ENCODE measurements at regions not wholly inside any gene's neighbourhood (a gene's known extent, or its start where the extent isn't known, plus 50 kb on each side); places are given as distances from the start of the nearest gene placed in this dataset.

- no peak for DNase-seq
Measured at GRCh38 chr18:71865888-71866287, 678.3 kb downstream of the CBLN2 start.

- no peak for DNase-seq
Measured at GRCh38 chr18:71850602-71851001, 693.5 kb downstream of the CBLN2 start.

- DNase-seq, result no peak
Measured at GRCh38 chr18:71849407-71849806, 694.7 kb downstream of the CBLN2 start.

GRCh38 chr18:71846716-71847115 is 697.4 kb downstream of the CBLN2 start:
- DNase-seq, result no peak

GRCh38 chr18:71844814-71845213 is 699.3 kb downstream of the CBLN2 start:
- no peak for DNase-seq

- no peak for DNase-seq
Measured at GRCh38 chr18:71842666-71843065, 701.5 kb downstream of the CBLN2 start.

GRCh38 chr18:71837547-71837946 is 706.6 kb downstream of the CBLN2 start:
- no peak for DNase-seq

- no peak for DNase-seq
Measured at GRCh38 chr18:71832946-71833617, 711.1 kb downstream of the CBLN2 start.

- no peak for DNase-seq
Measured at GRCh38 chr18:71831039-71831438, 713.1 kb downstream of the CBLN2 start.

- no peak for DNase-seq
Measured at GRCh38 chr18:71827301-71827700, 716.8 kb downstream of the CBLN2 start.

GRCh38 chr18:71815305-71815704 is 728.8 kb downstream of the CBLN2 start:
- DNase-seq, result no peak

- DNase-seq, result no peak
Measured at GRCh38 chr18:71809711-71810110, 734.4 kb downstream of the CBLN2 start.

- no peak for DNase-seq
Measured at GRCh38 chr18:71808616-71809015, 735.5 kb downstream of the CBLN2 start.

- no peak for DNase-seq
Measured at GRCh38 chr18:71807586-71807985, 736.6 kb downstream of the CBLN2 start.

- no peak for DNase-seq
Measured at GRCh38 chr18:71798986-71799673, 745.0 kb downstream of the CBLN2 start.

GRCh38 chr18:71797554-71797953 is 746.6 kb downstream of the CBLN2 start:
- no peak for DNase-seq

GRCh38 chr18:71784777-71785176 is 759.4 kb downstream of the CBLN2 start:
- no peak for DNase-seq

GRCh38 chr18:71760541-71760940 is 783.6 kb downstream of the CBLN2 start:
- DNase-seq, result no peak

- no peak for DNase-seq
Measured at GRCh38 chr18:71754246-71754645, 789.9 kb downstream of the CBLN2 start.

GRCh38 chr18:71743634-71744033 is 800.5 kb downstream of the CBLN2 start:
- DNase-seq, result no peak

- DNase-seq, result no peak
Measured at GRCh38 chr18:71729611-71730010, 814.5 kb downstream of the CBLN2 start.

- no peak for DNase-seq
Measured at GRCh38 chr18:71727909-71728308, 816.2 kb downstream of the CBLN2 start.

GRCh38 chr18:71725256-71725655 is 818.9 kb downstream of the CBLN2 start:
- DNase-seq, result no peak

GRCh38 chr18:71707985-71708500 is 836.1 kb downstream of the CBLN2 start:
- no peak for DNase-seq

- no peak for DNase-seq
Measured at GRCh38 chr18:71707400-71707799, 836.7 kb downstream of the CBLN2 start.

Measured in activated CD4-positive, alpha-beta T cell treated with anti-CD3 and anti-CD28 coated beads for 1 hour (primary cell).